B cell (primary cell): ENCODE measurements at regions not wholly inside any gene's neighbourhood (a gene's known extent, or its start where the extent isn't known, plus 50 kb on each side); places are given as distances from the start of the nearest gene placed in this dataset.

Source experiments
- ATAC-seq: fragments of 200-7000 bp; cut with Tn5 transposase; one replicate; pipeline ENCODE4 v1.10.0; 2021; ENCODE audit warnings: low read depth, mild to moderate bottlenecking, moderate number of reproducible peaks, moderate library complexity
- CTCF ChIA-PET: fragments of 350-600 bp; sonication (Branson Sonifier 250); formaldehyde crosslinking; loops from one replicate; lab custom pipeline; 2021; ENCODE audit warnings: antibody characterized with exemption, inconsistent platforms; lab: Charles Lee
- POLR2A ChIA-PET: fragments of 350-600 bp; sonication (Branson Sonifier 250); formaldehyde crosslinking; loops from one replicate; lab custom pipeline; 2021; ENCODE audit warnings: antibody characterized with exemption; lab: Charles Lee
- DNase-seq: peaks from one replicate; pipeline ENCODE4 v3.0.0; 2013
- H2AFZ ChIP-seq: 2 replicates; pipeline ENCODE4 v1.6.1; 2012; ENCODE audit warnings: mild to moderate bottlenecking, low read depth, low read length; ENCODE audit not compliant: insufficient read depth, poor library complexity, severe bottlenecking
- H3K27ac ChIP-seq, 2 donors: 1 replicate in 1 of 2; 2 replicates in 1 of 2; pipeline ENCODE4 v1.5.1; 2012 to 2013; ENCODE audit warnings: low read length in 2 of 2, mild to moderate bottlenecking in 2 of 2, moderate library complexity in 1 of 2
- H3K27me3 ChIP-seq, 4 experiments: fragments of 200-600 bp in 1 of 4; sonication (generic) in 1 of 4; replicated peaks in 1 of 4; 1 replicate in 2 of 4; 2 replicates in 2 of 4; pipeline versions ENCODE4 v1.6.1 to v1.7.0; 2013 to 2016; ENCODE audit warnings: low read length in 3 of 4, mild to moderate bottlenecking in 2 of 4, mixed read lengths in 1 of 4, moderate library complexity in 1 of 4; ENCODE audit not compliant: insufficient read depth in 4 of 4, control insufficient read depth in 3 of 4; ENCODE audit errors: control extremely low read depth in 1 of 4
- H3K36me3 ChIP-seq, 2 experiments: replicated peaks in 1 of 2; 1 replicate in 1 of 2; 2 replicates in 1 of 2; pipeline versions ENCODE4 v1.6.1 to v1.7.1; 2013; ENCODE audit warnings: low read length in 1 of 2; ENCODE audit not compliant: insufficient read depth in 2 of 2, control insufficient read depth in 1 of 2; ENCODE audit errors: control extremely low read depth in 1 of 2, extremely low read depth in 1 of 2
- H3K4me1 ChIP-seq, 2 donors: fragments of 200-600 bp in 1 of 2; sonication (generic) in 1 of 2; 1 replicate in 1 of 2; 2 replicates in 1 of 2; pipeline versions ENCODE4 v1.5.1 to v1.6.1; 2013 to 2017; ENCODE audit warnings: low read length in 2 of 2; ENCODE audit not compliant: control insufficient read depth in 2 of 2, insufficient read depth in 2 of 2
- H3K4me2 ChIP-seq: replicated peaks from 2 replicates; pipeline ENCODE3; 2012; ENCODE audit warnings: mild to moderate bottlenecking, low read depth, low read length; ENCODE audit not compliant: poor library complexity, severe bottlenecking
- H3K4me3 ChIP-seq, 5 experiments: fragments of 200-600 bp in 1 of 5; sonication (generic) in 1 of 5; 1 replicate in 3 of 5; 2 replicates in 2 of 5; pipeline versions ENCODE4 v1.5.1 to v1.7.0; 2011 to 2016; ENCODE audit warnings: low read length in 4 of 5, mild to moderate bottlenecking in 4 of 5, low read depth in 2 of 5, control low read depth in 1 of 5, moderate library complexity in 1 of 5; ENCODE audit not compliant: insufficient read depth in 1 of 5; ENCODE audit errors: control extremely low read depth in 1 of 5, extremely low read depth in 1 of 5
- H3K79me2 ChIP-seq: fragments of 200-600 bp; sonication (generic); one replicate; pipeline ENCODE4 v1.6.0; 2016; ENCODE audit warnings: low read length; ENCODE audit not compliant: control insufficient read depth, insufficient read depth
- H3K9ac ChIP-seq: fragments of 200-600 bp; sonication (generic); 2 replicates; pipeline ENCODE4 v1.6.1; 2017; ENCODE audit warnings: mild to moderate bottlenecking, low read length, moderate library complexity
- H3K9me3 ChIP-seq, 3 donors: one replicate each; pipeline versions ENCODE4 v1.6.1 to v1.7.1; 2013; ENCODE audit warnings: low read length in 2 of 3; ENCODE audit not compliant: control insufficient read depth in 2 of 3, insufficient read depth in 1 of 3; ENCODE audit errors: control extremely low read depth in 1 of 3
- H4K20me1 ChIP-seq: 2 replicates; pipeline ENCODE4 v1.6.0; 2012; ENCODE audit warnings: mild to moderate bottlenecking, low read length; ENCODE audit not compliant: insufficient read depth, control insufficient read depth, poor library complexity, severe bottlenecking
- H3K27ac Mint-ChIP-seq: one replicate; pipeline ENCODE4 v1.8.0; 2021; ENCODE audit warnings: mixed read lengths
- H3K27me3 Mint-ChIP-seq: one replicate; pipeline ENCODE4 v1.8.0; 2021; ENCODE audit warnings: mixed read lengths
- H3K4me1 Mint-ChIP-seq: one replicate; pipeline ENCODE4 v1.8.0; 2021; ENCODE audit warnings: mixed read lengths
- H3K4me3 Mint-ChIP-seq: one replicate; pipeline ENCODE4 v1.8.0; 2021; ENCODE audit warnings: mixed read lengths
- H3K9me3 Mint-ChIP-seq: one replicate; pipeline ENCODE4 v1.8.0; 2022; ENCODE audit warnings: mixed read lengths; ENCODE audit not compliant: insufficient read depth
- CTCF ChIP-seq: fragments of 200-600 bp; IDR thresholded peaks from one replicate; pipeline ENCODE4 v1.8.0; 2022; ENCODE audit warnings: antibody characterized with exemption, mild to moderate bottlenecking
- EZH2 ChIP-seq: IDR thresholded peaks from 2 replicates; pipeline ENCODE4 v1.6.1; 2012; ENCODE audit warnings: borderline replicate concordance, low read depth, mild to moderate bottlenecking, moderate library complexity, low read length; ENCODE audit not compliant: insufficient read depth, poor library complexity, severe bottlenecking
- WGBS: methylation state at CpG from one replicate; pipeline ENCODE4 v1.1.5; 2013; ENCODE audit warnings: missing lambda C conversion rate; ENCODE audit not compliant: insufficient coverage; 5-methylcytosine and 5-hydroxymethylcytosine counted together
- intact Hi-C: fragments of 100-400 bp; cut with micrococcal nuclease; formaldehyde crosslinking; loops from one replicate; pipeline ENCODE4 v1.10.0; 2022

GRCh38 chr18:26640541-26640940 is 92.2 kb upstream of the KCTD1 start:
- ATAC-seq (no peak), DNase-seq (no peak)
- Mint-ChIP-seq H3K9me3 (no peaks in the 10 kb centered on the region), H3K27me3 (peaks cover 28% of the 10 kb centered on the region), H3K27ac (no peak overlapping the region), H3K4me3 (no peak overlapping the region), H3K4me1 (peaks cover 2% of the 10 kb centered on the region)
- Histone ChIP-seq H4K20me1 (no peaks in the 10 kb centered on the region), H3K36me3 (no peaks in the 10 kb centered on the region), H3K4me3 (no peak overlapping the region), H3K79me2 (no peaks in the 10 kb centered on the region), H3K9me3 (peaks cover 0 to 2% (median 0%) of the 10 kb centered on the region in 3 donors), H2AFZ (no peak overlapping the region), H3K4me2 (no peak overlapping the region), H3K27me3 (peaks cover 0 to 3% (median 0%) of the 10 kb centered on the region in 4 experiments), H3K4me1 (no peaks in the 10 kb centered on the region), H3K27ac (no peak overlapping the region), H3K9ac (no peak overlapping the region)
- CTCF ChIA-PET: no interaction called here
- POLR2A ChIA-PET: no interaction called here
- TF ChIP-seq EZH2 (no peak), CTCF (no peak)
- WGBS: 91% methylated on average over 5 of the region's 5 CpGs
- intact Hi-C loops: no loop called here

GRCh38 chr18:26639149-26639548 is 90.8 kb upstream of the KCTD1 start:
- Histone ChIP-seq H2AFZ (no peak overlapping the region), H3K4me2 (no peak overlapping the region), H3K27ac (no peak overlapping the region), H3K79me2 (no peaks in the 10 kb centered on the region), H3K9me3 (peaks cover 0 to 2% (median 0%) of the 10 kb centered on the region in 3 donors), H3K4me3 (no peak overlapping the region), H3K9ac (no peak overlapping the region), H4K20me1 (no peaks in the 10 kb centered on the region), H3K27me3 (peaks cover 0 to 3% (median 0%) of the 10 kb centered on the region in 4 experiments), H3K4me1 (no peaks in the 10 kb centered on the region), H3K36me3 (no peaks in the 10 kb centered on the region)
- H3K27ac Mint-ChIP-seq: no peak overlapping the region
- CTCF ChIA-PET: no interaction called here
- H3K4me3 Mint-ChIP-seq: no peak overlapping the region
- DNase-seq (no peak), ATAC-seq (no peak)
- POLR2A ChIA-PET: no interaction called here
- intact Hi-C loops: no loop called here
- no peaks in the 10 kb centered on the region for H3K9me3 Mint-ChIP-seq
- peaks cover 28% of the 10 kb centered on the region for H3K27me3 Mint-ChIP-seq
- TF ChIP-seq EZH2: no peak
- TF ChIP-seq CTCF: no peak
- H3K4me1 Mint-ChIP-seq: peaks cover 2% of the 10 kb centered on the region
- WGBS: 100% methylated on average over 2 of the region's 7 CpGs
